ENCODE measurements at regions not wholly inside any gene's neighbourhood (a gene's known extent, or its start where the extent isn't known, plus 50 kb on each side); places are given as distances from the start of the nearest gene placed in this dataset.

- H3K4me1 ChIP-seq = peaks cover 9% of the 10 kb centered on the region
- intact Hi-C loops (cut with micrococcal nuclease) = no loop called here
- H3K27me3 ChIP-seq (ENCODE audit: low read depth) = peaks cover 26% of the 10 kb centered on the region
- no peaks in the 10 kb centered on the region for H3K9me3 ChIP-seq (replicated peaks)
- no peak overlapping the region for H3K4me3 ChIP-seq
- H3K27ac ChIP-seq (replicated peaks) = no peak overlapping the region
- no peak for TF ChIP-seq CTCF (IDR thresholded peaks at IDR 0.05; ENCODE audit: borderline replicate concordance)
- no peak for DNase-seq
- no peaks in the 10 kb centered on the region for H3K36me3 ChIP-seq
Observed at GRCh38 chr16:54591816-54592246, 305.2 kb upstream of the IRX3 start.

GRCh38 chr16:54590836-54591235 is 304.2 kb upstream of the IRX3 start:
- Histone ChIP-seq H3K9me3 (replicated peaks) (no peaks in the 10 kb centered on the region), H3K36me3 (no peaks in the 10 kb centered on the region), H3K4me1 (peaks cover 9% of the 10 kb centered on the region), H3K27ac (replicated peaks) (no peak overlapping the region), H3K4me3 (no peak overlapping the region), H3K27me3 (ENCODE audit: low read depth) (peaks cover 25% of the 10 kb centered on the region)
- intact Hi-C loops (cut with micrococcal nuclease) = no loop called here
- no peak for DNase-seq
- no peak for TF ChIP-seq CTCF (IDR thresholded peaks at IDR 0.05; ENCODE audit: borderline replicate concordance)

- Histone ChIP-seq H3K9me3 (replicated peaks) (no peaks in the 10 kb centered on the region), H3K27me3 (ENCODE audit: low read depth) (peaks cover 11% of the 10 kb centered on the region), H3K4me3 (no peak overlapping the region), H3K4me1 (peaks cover 9% of the 10 kb centered on the region), H3K36me3 (no peaks in the 10 kb centered on the region), H3K27ac (replicated peaks) (no peak overlapping the region)
- no peak for DNase-seq
- TF ChIP-seq CTCF (IDR thresholded peaks at IDR 0.05; ENCODE audit: borderline replicate concordance) = no peak
- intact Hi-C loops (cut with micrococcal nuclease) = no loop called here
Observed at GRCh38 chr16:54589326-54589725, 302.7 kb upstream of the IRX3 start.

- H3K4me3 ChIP-seq = no peak overlapping the region
- intact Hi-C loops (cut with micrococcal nuclease) = no loop called here
- H3K36me3 ChIP-seq = no peaks in the 10 kb centered on the region
- no peaks in the 10 kb centered on the region for H3K27me3 ChIP-seq (ENCODE audit: low read depth)
- no peak overlapping the region for H3K27ac ChIP-seq (replicated peaks)
- H3K9me3 ChIP-seq (replicated peaks) = no peaks in the 10 kb centered on the region
- DNase-seq = no peak
- peaks cover 9% of the 10 kb centered on the region for H3K4me1 ChIP-seq
- TF ChIP-seq CTCF (IDR thresholded peaks at IDR 0.05; ENCODE audit: borderline replicate concordance) = no peak
Observed at GRCh38 chr16:54588026-54588425, 301.4 kb upstream of the IRX3 start.

- Histone ChIP-seq H3K36me3 (no peaks in the 10 kb centered on the region), H3K4me1 (peaks cover 9% of the 10 kb centered on the region), H3K27ac (replicated peaks) (no peak overlapping the region), H3K9me3 (replicated peaks) (no peaks in the 10 kb centered on the region), H3K27me3 (ENCODE audit: low read depth) (no peaks in the 10 kb centered on the region), H3K4me3 (no peak overlapping the region)
- intact Hi-C loops (cut with micrococcal nuclease) = no loop called here
- no peak for DNase-seq
- TF ChIP-seq CTCF (IDR thresholded peaks at IDR 0.05; ENCODE audit: borderline replicate concordance) = no peak
Observed at GRCh38 chr16:54587176-54587515, 300.6 kb upstream of the IRX3 start.
